ENCODE measurements at regions not wholly inside any gene's neighbourhood (a gene's known extent, or its start where the extent isn't known, plus 50 kb on each side); places are given as distances from the start of the nearest gene placed in this dataset.

DNA sequence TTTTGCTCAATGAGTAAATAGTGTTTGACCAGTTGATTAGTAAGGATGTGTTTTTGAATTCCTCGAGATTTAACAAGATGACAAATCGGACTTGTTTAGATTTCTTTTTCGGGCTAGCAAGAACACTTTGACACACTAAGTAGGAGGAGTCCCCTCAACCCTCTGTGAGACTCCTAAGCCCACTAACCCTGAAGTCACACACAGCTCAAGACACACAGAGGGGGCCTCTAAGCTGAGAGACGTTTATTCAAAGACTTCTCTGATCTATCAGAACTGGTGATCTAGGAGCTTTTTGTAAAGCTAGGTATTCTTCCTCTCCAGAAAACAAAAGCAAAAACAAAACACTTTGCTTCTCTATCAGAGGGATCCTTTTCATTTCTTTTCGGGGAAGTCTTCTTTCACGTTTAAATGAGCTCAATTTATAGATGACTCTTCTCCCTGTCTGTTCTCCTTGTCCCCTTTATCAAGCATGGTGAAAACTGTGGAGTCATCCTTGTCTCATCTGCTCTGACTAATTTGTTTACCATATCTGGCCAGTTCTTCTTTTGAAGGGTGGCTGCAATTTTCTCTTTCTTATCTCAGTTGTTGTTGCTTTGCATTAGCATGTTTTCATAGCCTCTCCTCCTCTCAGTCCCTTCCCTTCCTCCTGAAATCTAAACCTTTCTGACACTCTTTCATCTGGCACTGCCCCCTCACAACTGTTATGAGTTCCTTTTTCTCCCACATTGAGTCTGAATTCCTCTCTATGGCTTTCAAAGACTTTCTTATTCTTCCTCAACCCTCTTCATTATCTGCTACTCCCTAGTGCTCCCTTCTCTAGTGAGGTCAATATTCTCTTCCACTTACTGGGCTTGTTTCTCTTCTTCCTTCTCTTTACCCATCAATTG, 68.5 kb upstream of the RAI14 start (continued):
- TF ChIP-seq ZFPM2 (CRISPR knock-in tag; IDR thresholded peaks at IDR 0.05), result no peak
- peak; percentile 97 for TF ChIP-seq MAFF (IDR thresholded peaks at IDR 0.05; ENCODE audit: low read length)
- TF ChIP-seq NCOA2 (IDR thresholded peaks at IDR 0.05; ENCODE audit: partially characterized antibody in 2 of 2), result peak in 1 of 2 experiments; percentile 55
- TF ChIP-seq ARHGAP35 (IDR thresholded peaks at IDR 0.05; ENCODE audit: partially characterized antibody), result no peak
- no peak for TF ChIP-seq THRAP3 (IDR thresholded peaks at IDR 0.05; ENCODE audit: borderline replicate concordance)
- TF ChIP-seq LARP7 (IDR thresholded peaks at IDR 0.05), result no peak; the same call in 1 of the 2 replicates
- no peak for TF ChIP-seq SETDB1 (IDR thresholded peaks at IDR 0.05; ENCODE audit: low read length)
- peak in 1 of 2 experiments; percentile 98; a peak in 3 of 4 replicates for TF ChIP-seq SRF (CRISPR knock-in tag; IDR thresholded peaks at IDR 0.05)
- no peak for TF ChIP-seq HNRNPL (IDR thresholded peaks at IDR 0.05; ENCODE audit: low read depth, low read length)
- TF ChIP-seq ZBTB17 (CRISPR knock-in tag; IDR thresholded peaks at IDR 0.05), result peak; percentile 70
- peak; percentile 14; the same call in 1 of the 2 replicates for TF ChIP-seq MGA (IDR thresholded peaks at IDR 0.05)
- TF ChIP-seq, protein P1, sequence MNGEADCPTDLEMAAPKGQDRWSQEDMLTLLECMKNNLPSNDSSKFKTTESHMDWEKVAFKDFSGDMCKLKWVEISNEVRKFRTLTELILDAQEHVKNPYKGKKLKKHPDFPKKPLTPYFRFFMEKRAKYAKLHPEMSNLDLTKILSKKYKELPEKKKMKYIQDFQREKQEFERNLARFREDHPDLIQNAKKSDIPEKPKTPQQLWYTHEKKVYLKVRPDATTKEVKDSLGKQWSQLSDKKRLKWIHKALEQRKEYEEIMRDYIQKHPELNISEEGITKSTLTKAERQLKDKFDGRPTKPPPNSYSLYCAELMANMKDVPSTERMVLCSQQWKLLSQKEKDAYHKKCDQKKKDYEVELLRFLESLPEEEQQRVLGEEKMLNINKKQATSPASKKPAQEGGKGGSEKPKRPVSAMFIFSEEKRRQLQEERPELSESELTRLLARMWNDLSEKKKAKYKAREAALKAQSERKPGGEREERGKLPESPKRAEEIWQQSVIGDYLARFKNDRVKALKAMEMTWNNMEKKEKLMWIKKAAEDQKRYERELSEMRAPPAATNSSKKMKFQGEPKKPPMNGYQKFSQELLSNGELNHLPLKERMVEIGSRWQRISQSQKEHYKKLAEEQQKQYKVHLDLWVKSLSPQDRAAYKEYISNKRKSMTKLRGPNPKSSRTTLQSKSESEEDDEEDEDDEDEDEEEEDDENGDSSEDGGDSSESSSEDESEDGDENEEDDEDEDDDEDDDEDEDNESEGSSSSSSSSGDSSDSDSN (IDR thresholded peaks at IDR 0.05; ENCODE audit: borderline replicate concordance in 1 of 2, low read depth in 2 of 2, low read length in 2 of 2), result no peak
- no peak for TF ChIP-seq PTRF (tag; IDR thresholded peaks at IDR 0.05)

All from K562 (cell line).